ENCODE measurements at regions not wholly inside any gene's neighbourhood (a gene's known extent, or its start where the extent isn't known, plus 50 kb on each side); places are given as distances from the start of the nearest gene placed in this dataset.
"Not testable (repeated sequence)": the region's sequence is repeated elsewhere in the genome, so short reads cannot be mapped to it uniquely, and the experiment has no call there.

- no peak for DNase-seq
Observed at GRCh38 chr7:54292171-54292925, 249.8 kb upstream of the VSTM2A start.

- no peak for DNase-seq
Observed at GRCh38 chr7:54299426-54299825, 242.7 kb upstream of the VSTM2A start.

GRCh38 chr7:54315955-54316354, 226.2 kb upstream of the VSTM2A start:
- not testable (repeated sequence) for DNase-seq

- no peak for DNase-seq
Observed at GRCh38 chr7:54326592-54327167, 215.5 kb upstream of the VSTM2A start.

GRCh38 chr7:54330216-54330800, 211.9 kb upstream of the VSTM2A start:
- DNase-seq, result no peak

GRCh38 chr7:54331311-54331710, 210.9 kb upstream of the VSTM2A start:
- no peak for DNase-seq

GRCh38 chr7:54332301-54332700, 209.9 kb upstream of the VSTM2A start:
- DNase-seq, result no peak

- DNase-seq, result no peak
Observed at GRCh38 chr7:54333952-54334351, 208.2 kb upstream of the VSTM2A start.

GRCh38 chr7:54336800-54337199, 205.4 kb upstream of the VSTM2A start:
- DNase-seq, result no peak

- no peak for DNase-seq
Observed at GRCh38 chr7:54337466-54337865, 204.7 kb upstream of the VSTM2A start.

GRCh38 chr7:54338319-54338718, 203.9 kb upstream of the VSTM2A start:
- DNase-seq, result no peak

- DNase-seq, result no peak
Observed at GRCh38 chr7:54339073-54339472, 203.1 kb upstream of the VSTM2A start.

- no peak for DNase-seq
Observed at GRCh38 chr7:54342458-54342857, 199.7 kb upstream of the VSTM2A start.

GRCh38 chr7:54343511-54343910, 198.7 kb upstream of the VSTM2A start:
- no peak for DNase-seq

GRCh38 chr7:54345746-54346145, 196.4 kb upstream of the VSTM2A start:
- no peak for DNase-seq

GRCh38 chr7:54349229-54349628, 192.9 kb upstream of the VSTM2A start:
- DNase-seq, result no peak

GRCh38 chr7:54354436-54354835, 187.7 kb upstream of the VSTM2A start:
- DNase-seq, result no peak

- no peak for DNase-seq
Observed at GRCh38 chr7:54355842-54356241, 186.3 kb upstream of the VSTM2A start.

- DNase-seq, result no peak
Observed at GRCh38 chr7:54360075-54360840, 181.9 kb upstream of the VSTM2A start.

- no peak for DNase-seq
Observed at GRCh38 chr7:54390565-54390964, 151.6 kb upstream of the VSTM2A start.

GRCh38 chr7:54392935-54393334, 149.2 kb upstream of the VSTM2A start:
- no peak for DNase-seq

GRCh38 chr7:54394834-54395233, 147.3 kb upstream of the VSTM2A start:
- no peak for DNase-seq

GRCh38 chr7:54397836-54398612, 144.2 kb upstream of the VSTM2A start:
- no peak for DNase-seq

All from NCI-H2029 treated with DMSO at 0.1 percent for 48 hours (cell line).